HG02588 (cell line): ENCODE measurements at regions not wholly inside any gene's neighbourhood (a gene's known extent, or its start where the extent isn't known, plus 50 kb on each side); places are given as distances from the start of the nearest gene placed in this dataset.

Experiments
- ATAC-seq: cut with Tn5 transposase; IDR thresholded peaks from one replicate; pipeline ENCODE4 v1.9.1; 2021; ENCODE audit warnings: mild to moderate bottlenecking, moderate library complexity; ENCODE audit not compliant: unreplicated experiment

DNA sequence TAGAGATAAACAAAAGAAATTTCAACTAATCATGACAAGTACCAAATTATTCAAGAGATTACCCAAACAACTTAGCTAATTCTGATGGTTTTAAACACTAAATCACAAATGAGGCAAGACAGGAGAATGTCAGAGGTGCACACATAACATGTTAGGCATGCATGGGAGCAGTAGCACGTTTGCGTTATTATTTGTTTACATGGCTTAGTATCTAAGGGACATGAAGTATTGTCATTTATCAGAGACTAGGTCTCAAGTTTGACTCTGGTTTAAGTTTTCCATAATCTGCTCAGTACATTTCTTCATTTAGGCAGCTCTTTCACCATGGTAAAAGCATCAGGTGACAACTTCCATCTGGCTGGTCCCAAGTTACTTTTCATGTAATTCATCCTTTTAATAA is 244.1 kb upstream of the TNC start:
- no peak for ATAC-seq

DNA sequence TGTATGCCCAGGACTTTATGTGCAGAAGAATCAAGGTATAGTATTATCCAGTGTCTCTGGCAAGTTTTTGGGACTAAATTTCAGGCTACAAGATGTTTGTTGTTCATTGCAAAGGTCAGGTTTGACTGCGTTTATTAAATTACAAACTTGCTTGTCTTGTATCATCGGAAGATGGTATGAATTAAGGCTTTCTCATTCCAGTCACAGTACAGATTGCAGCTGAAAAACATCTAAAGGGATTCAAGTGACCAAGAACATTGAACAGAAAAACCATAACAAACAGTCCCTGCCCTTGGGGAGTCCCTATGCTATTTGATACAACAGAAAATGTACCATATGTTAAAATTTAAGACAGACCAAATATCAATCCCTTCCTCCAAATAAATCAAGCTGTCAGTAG is 244.7 kb upstream of the TNC start:
- no peak for ATAC-seq

DNA sequence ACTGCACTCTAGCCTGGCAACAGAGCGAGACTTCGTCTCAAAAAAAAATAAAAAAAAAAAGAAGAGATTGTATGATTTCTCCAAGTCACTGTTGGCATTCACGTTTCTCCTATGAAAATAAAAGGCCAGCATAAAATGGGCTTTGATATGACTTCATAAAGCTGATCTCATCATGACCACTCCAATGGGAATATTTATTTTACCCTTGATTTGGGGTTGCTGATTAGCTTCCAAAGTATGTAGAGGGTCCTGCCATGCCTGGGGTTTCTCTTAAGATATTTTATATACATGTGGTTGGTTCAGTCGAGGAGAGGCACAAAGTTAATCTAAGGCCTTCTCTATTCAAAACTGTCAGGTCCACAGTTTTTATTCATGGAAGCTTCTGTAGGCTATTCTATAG is 247.0 kb upstream of the TNC start:
- ATAC-seq = no peak

DNA sequence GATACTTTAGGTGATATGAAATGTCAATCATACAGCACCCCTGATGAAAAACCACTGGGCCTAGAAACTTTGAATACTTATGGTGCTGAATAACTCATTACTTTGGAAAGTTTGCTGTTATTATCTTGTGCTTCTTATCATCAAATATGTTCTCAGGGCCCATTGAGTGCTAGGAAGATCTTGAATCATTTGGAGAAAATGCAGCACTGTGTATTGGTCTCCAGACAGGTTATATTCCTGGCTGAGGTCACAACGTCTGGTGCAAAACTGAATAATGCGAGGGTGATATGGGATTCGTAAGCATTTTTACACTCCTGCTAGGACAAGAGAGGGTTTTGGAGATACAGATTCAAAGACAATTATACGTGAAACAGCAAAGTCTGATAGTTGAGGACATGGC is 249.4 kb upstream of the TNC start:
- no peak for ATAC-seq

DNA sequence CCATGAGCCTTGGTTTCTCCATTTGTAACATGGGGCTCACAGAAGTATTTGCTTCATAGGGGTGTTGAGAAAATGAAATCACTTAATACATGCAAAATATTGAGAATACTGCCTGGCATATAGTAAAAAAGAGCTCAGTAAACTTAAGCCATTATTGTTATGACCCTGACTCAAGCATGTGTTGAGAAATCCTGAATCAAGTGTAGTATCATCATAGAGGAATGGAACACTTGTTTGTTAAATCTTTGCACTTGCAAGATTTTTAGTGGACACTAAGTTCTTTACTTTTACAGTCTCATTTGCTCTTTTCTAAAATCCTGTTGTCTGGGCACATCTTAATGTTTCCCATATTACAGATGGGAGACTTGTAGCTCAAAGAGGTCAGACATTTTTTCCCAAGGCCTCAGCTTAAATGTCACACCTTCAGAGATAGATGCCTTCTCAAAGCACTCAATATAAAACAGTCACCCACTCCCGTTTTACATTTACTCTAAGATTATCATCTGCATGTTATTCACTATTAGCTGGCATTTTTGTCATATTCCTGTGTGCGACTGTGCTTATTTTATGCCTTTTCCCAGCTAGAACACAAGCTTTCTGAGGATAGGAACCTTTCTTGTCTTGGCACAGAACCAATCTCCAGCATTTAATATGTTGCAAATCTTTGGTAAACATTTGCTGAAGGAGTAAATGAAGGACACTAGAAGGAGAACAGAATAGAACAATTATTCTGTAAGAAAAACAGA is 250.0 kb upstream of the TNC start:
- ATAC-seq = no peak

DNA sequence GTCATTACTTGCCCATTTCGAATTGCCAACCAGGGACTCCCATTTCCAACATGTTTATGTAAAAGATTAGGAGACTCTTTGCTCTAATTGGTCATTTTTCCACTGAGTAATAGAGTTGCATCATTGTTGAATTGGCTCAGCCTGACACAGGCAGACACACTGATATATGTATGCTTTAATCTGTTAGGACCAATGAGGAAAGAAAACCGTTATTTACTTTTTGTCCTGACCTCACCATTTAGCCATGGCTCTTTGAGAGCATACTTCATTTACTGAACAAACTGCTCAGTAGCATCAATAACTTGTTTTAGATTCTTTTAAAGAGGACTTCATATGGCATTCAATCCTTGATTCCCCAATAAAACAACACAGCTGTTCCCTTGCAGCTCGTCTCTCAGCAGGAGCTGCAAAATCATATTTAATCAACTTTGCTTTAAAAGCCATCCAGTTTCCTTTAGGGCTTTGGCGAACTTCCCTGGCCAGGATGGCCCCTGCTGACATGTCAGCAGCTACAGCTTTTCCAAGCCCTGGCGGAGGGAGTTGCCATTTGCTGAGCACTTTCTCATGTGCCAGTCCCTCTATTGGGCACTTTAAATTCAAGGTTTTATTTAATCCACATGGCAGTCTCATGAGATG is 251.5 kb upstream of the TNC start:
- no peak for ATAC-seq

DNA sequence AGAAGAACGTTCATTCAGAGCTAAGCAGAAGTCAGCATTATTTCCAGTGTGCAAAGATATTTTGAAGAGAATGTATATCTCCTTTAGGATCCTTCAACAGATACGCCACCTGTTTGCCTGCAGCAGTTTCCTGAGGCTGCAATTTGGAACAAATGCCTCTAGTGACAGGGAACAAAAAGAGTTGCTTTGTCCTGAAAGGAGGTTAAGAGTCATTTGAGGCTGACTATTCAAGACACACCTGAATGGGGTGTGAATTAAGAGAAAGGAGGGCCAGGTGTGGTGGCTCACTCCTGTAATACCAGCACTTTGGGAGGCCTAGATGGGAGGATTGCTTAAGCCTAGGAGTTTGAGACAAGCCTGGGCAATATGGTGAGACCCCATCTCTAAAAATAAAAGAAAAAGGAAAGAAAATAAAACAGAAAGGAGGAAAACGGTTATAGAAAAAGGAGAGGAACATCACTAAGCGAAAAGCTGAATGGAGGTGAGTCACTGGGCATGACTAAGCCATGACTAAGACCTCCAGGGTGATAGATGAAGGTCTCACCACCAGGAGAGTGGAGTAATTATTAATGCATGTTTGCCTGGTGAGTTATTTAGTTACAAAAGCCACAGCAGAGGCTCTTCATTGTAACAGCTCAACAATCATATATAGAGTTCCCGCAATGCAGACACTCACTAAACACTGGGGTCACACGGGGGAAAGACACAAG is 255.2 kb upstream of the TNC start:
- peak; percentile 69 for ATAC-seq

DNA sequence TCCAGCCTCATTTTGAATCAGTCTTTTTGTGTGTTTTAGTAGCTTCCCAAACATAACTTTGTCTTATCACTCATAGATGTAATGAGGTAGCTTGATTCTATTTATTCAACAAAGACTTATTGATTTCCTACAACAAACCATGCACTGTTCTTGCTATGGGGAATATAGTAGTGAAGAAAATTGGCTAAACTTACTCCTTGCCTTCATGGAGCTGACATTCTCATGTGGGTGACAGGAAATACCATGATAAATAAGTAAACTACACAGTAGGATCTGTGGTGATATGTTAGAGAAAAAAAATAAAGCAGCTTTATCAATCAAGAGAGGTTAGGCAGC is 255.7 kb upstream of the TNC start:
- no peak for ATAC-seq

DNA sequence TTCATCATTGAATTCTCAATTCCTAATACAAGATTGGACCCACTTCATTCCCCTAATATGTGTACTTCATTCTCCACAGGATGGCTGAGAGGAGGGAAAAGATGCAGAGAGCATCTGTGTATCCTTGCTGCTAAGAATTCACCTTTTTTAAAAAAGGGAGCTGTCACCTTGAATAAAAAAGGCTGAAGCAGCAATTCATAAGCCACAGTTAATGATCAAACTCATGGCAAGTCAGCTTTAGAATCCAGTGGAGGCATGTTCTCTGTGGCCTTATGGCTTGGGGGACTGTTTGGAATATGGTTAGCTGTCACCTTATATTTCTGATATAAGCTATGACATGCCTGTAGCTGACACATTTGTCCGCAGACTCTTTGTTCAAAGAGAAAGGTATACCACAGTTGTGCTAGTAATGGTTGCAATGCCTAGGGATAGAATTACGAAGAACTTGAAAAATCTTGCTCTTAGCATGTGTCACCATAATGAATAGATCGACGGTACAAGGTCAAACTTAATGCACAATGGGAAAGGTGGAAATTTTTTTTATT is 256.8 kb upstream of the TNC start:
- ATAC-seq = no peak

DNA sequence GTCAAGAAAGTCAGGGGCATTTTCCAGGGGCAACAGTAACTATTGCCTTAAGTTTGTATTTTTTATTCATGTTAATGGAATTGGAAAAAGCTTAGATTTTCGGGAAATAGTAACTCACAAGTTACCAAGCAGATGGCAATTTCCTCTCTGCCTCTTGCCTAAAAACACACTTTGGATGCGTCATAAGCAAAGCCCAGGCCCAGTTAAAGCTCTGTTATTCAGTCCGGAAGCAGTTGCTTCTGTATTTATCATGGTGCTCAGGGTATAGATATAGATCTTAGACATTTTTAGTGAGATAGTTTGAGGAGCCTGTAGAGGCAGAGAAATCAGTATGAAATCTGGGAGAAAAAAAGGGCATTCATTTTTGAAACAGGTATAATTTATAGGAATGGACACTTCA is 260.3 kb upstream of the TNC start:
- no peak for ATAC-seq

DNA sequence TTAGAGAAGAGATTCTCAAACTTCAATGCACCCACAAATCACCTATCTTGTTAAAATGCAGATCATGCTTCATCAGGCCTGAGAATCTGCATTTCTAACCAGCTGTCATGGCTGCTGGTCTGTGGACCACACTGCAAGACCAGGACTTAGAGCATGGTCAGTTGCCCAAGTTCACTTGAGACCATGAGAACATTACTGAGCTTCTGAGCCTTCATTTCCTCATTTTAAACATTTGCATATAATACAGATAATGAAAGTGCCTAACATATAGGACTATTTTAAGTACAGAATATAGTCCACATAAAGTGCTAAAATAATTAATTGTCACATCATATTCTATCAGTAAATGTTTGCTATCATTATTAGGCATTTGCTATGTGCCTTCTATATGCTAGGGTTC is 260.8 kb upstream of the TNC start:
- no peak for ATAC-seq

DNA sequence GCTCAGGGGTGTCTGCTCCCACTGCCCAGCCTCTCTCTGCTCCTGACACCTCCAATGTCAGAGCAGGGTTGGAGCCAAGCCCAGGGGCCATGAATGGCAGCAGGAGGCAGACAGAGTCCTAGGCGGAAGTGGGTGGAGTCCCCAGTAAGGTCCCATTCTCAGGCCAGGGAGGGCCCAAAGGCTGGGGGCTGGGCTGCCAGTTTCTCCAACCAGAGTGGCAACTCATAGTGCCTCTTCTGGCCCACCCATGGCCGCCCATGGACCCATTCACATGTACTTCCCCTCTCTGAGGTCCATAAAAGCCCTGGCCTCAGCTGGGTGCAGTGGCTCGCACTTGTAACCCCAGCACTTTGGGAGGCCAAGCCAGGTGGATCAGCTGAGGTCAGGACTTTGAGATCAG is 261.8 kb upstream of the TNC start:
- ATAC-seq = no peak

DNA sequence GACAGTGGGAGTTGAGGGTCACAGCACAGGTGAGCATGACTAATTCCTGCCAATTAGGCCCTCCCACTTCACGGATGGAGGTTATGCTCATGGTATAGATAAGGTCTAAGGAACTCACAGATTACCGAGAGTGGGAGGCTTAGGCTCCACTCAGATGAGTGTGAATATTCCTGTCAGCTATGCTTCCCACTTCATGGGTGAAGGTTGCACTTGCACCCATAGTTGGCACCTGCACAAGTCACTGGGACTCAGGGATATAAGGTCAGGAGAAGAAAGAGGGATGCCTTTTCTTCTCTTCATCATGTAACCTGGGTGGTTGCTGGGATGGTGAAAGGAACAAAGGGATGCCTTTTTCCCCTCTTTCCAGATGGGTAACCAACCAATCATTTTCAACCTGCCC is 264.9 kb upstream of the TNC start:
- ATAC-seq = no peak

DNA sequence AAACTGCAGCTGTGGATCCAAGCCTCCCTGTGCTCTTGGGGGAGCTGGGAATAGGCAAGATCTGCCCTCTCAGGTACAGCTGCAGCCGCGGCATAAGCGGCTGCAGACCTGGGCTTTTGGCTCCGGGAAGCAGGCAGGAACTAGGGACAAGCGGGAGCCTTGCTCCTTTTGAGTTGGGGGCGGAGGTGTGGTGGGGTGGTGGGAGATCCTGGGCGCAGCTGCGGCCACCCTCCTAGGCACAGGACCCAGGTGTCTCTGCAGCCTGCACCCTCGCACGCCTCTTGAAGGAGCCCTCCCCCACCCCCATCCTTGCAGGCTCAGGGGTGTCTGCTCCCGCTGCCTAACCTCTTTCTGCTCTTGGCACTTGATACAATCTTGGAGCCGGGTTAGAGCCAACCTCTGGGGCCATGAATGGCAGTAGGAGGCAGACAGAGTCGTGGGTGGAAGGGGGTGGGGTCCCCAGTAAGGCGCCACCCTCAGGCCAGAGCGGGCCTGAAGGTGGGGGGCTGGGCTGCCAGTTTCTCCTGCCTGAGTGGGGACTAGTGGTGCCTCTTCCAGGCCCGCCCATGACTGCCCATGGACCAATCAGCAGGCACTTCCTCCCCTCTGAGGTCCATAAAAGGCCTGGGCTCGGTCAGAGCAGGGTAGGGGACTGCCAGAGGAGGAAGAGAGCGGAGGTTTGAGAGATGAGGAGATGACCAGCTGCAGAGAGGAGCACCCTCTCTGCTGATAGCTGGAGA is 267.6 kb upstream of the TNC start:
- ATAC-seq = no peak

DNA sequence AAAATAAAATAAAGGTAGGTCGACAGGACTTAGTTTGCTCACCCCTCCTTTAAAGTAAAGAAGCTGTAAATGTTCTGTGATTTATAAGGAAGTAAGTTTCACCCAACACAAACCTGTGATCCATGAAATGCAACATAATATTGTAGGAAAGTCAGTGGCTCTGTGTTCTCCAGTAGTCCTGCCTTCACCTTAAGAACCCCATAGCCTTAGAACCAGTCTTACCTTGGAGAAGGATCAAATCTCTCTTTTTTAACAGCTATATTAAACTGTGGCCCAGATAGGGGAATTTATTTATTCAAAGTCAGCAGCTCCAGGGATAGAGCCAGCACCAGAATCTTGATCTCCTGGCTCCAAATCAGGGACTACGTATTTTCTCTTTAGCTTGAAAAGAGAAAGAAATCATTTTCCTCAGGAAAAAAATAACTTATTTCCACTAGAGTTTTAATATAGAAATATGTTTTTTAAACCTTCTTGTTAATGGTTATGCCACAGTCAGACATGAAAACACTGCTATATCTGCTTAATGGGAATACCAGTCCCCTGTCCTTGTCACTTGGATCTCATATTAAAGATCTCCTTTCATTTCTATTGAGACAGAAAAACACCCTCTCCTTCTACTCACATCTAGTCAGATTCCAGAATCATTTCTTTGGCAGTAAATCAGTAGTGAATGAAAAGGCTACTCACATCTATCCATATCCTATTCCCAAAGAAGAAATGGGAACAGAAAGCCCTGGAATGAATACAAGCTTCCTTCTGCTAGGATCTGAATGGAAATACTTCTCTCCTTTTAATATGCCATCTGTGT is 269.2 kb upstream of the TNC start:
- ATAC-seq = no peak

DNA sequence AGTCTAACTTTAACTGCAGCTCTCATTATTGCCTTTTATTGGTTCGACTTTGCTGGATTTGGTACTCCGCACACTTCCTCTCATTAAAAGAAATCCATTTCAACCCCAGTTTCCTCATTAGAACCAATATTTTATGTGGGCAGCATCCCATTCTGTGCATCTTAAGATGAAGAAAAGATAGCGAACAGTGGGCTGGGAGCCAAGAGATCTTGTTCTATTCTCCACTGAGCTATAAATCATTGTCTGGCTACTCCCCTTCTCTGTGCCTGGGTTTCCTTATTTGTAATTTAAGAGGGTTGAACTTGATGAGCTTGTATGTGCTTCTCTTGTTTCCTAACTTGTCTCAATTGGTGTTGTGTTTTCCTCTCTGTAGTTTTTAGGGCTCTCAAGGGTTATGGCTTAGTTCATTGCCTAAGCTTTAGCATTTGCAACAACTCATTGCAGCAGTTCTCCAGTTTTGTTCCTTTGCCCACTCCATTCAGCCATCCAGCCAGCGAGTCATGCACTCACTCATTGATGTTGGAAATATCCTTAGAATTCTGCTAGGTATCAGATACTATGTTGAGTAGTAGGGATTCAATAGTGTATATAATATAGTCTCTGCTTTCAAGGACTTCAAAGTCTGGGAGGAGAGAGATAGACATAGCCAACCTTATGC is 273.3 kb upstream of the TNC start:
- no peak for ATAC-seq

DNA sequence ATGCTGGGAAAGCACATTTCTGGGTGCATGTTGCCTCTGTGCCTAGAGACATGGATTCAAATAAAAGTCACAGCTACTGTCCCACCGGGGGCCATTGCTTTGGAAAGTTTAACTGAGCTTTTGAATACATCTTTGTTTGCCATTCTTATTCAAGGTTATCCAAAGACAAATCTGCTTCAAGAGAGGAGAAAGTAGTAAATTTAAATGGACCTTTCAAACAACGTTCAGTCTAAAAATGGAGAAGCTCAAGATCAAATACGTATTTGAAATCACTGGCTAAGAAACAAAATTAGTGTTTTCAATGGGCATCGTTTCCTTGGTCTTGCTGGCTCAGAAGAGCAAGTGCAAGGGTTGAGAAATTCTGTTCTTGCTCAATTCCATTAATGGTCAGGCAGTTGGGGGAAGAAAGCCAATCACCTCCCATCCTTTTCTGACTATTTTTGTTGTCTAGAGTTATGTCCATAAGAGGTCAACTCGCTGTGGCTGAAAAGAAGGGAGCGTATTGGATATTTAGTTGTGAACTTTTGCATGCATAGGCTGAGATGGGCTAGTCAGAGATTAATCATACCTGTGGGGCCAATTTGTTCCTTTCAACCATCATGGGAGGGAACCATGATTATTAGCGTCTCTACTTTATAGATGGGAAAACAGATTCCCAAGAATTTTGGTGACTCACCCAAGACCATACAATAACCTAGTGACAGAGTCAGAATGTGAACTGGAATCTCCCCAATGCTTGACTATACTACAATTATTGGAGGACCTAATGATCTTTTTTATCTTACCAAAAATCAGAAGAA is 276.2 kb upstream of the TNC start:
- no peak for ATAC-seq

DNA sequence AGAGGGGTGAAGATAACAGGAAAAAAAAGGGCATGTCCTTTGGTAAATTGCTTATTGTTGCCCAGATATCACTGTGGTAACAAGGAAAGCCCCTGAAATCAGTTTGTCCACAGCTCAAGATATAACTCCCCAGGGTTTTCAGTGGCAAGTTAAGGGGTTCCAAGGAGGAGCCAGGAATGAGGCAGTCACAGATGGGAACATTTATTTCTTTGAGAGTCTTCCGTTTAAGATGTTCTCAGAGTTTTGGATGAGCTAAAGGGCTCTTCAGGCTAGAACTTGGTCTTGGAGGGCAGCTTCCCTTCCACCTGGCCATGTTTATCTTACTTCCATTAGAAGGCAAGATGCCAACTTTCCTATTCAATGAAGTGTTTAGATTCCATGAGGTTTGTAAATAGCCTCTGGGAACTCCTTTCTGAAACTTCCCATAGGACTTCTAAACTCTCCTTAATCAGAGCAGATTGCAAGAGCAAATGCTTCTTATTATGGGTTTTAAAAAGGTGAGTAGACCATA is 277.6 kb upstream of the TNC start:
- no peak for ATAC-seq

DNA sequence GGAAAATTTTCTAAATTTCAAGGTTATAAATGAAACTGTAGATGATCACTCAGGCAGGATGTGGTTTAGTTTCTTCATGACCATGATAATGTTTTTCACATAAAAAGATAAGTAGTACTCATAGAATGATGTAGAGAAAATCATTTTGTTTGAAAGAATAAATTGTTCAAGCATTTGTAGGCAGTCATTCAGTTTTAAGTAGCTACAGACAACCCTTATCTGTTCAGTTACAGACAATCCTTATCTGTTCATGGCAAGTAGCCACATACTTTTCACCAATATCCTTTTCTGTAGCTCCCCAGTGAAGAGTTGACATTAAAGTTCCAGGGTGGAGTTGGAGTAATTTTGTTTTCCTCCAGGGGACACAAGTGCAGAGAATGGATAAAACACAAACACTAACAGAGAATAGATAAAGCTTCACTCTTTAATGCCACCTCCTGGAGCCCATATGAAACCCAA is 278.1 kb upstream of the TNC start:
- ATAC-seq = no peak
